ENCODE measurements at regions not wholly inside any gene's neighbourhood (a gene's known extent, or its start where the extent isn't known, plus 50 kb on each side); places are given as distances from the start of the nearest gene placed in this dataset.

- ChIA-PET POLR2A (no interaction called here), CTCF (no interaction called here)
- Histone ChIP-seq H3K4me3 (ENCODE audit: low read depth, low read length) (no peak overlapping the region), H3K27ac (ENCODE audit: low read depth, low read length) (no peak overlapping the region), H3K27me3 (ENCODE audit: control insufficient read depth, insufficient read depth, low read length) (no peaks in the 10 kb centered on the region), H3K9me3 (ENCODE audit: control insufficient read depth, insufficient read depth, low read length) (peaks cover 9% of the 10 kb centered on the region; the same call in 1 of the 2 replicates)
- DNase-seq (ENCODE audit: low read depth, low spot score) = no peak
- no peak for TF ChIP-seq CTCF (IDR thresholded peaks at IDR 0.05; ENCODE audit: low read depth, low read length)
Observed at GRCh38 chr3:18643281-18643680, 218.1 kb upstream of the SATB1 start.

- ChIA-PET POLR2A (no interaction called here), CTCF (no interaction called here)
- peaks cover 9% of the 10 kb centered on the region; the same call in 1 of the 2 replicates for H3K9me3 ChIP-seq (ENCODE audit: control insufficient read depth, insufficient read depth, low read length)
- no peak overlapping the region for H3K27ac ChIP-seq (ENCODE audit: low read depth, low read length)
- no peak for TF ChIP-seq CTCF (IDR thresholded peaks at IDR 0.05; ENCODE audit: low read depth, low read length)
- H3K27me3 ChIP-seq (ENCODE audit: control insufficient read depth, insufficient read depth, low read length) = no peaks in the 10 kb centered on the region
- no peak overlapping the region for H3K4me3 ChIP-seq (ENCODE audit: low read depth, low read length)
- DNase-seq (ENCODE audit: low read depth, low spot score) = no peak
Observed at GRCh38 chr3:18641916-18642315, 216.8 kb upstream of the SATB1 start.

GRCh38 chr3:18635215-18635614, 210.1 kb upstream of the SATB1 start:
- POLR2A ChIA-PET = no interaction called here
- TF ChIP-seq CTCF (IDR thresholded peaks at IDR 0.05; ENCODE audit: low read depth, low read length) = no peak
- Histone ChIP-seq H3K27me3 (ENCODE audit: control insufficient read depth, insufficient read depth, low read length) (no peaks in the 10 kb centered on the region), H3K4me3 (ENCODE audit: low read depth, low read length) (no peak overlapping the region), H3K9me3 (ENCODE audit: control insufficient read depth, insufficient read depth, low read length) (peaks cover 12% of the 10 kb centered on the region; the same call in 1 of the 2 replicates), H3K27ac (ENCODE audit: low read depth, low read length) (no peak overlapping the region)
- DNase-seq (ENCODE audit: low read depth, low spot score) = no peak
- CTCF ChIA-PET = no interaction called here

GRCh38 chr3:18634461-18634860, 209.3 kb upstream of the SATB1 start:
- Histone ChIP-seq H3K27me3 (ENCODE audit: control insufficient read depth, insufficient read depth, low read length) (no peaks in the 10 kb centered on the region), H3K27ac (ENCODE audit: low read depth, low read length) (no peak overlapping the region), H3K9me3 (ENCODE audit: control insufficient read depth, insufficient read depth, low read length) (peaks cover 12% of the 10 kb centered on the region; the same call in 1 of the 2 replicates), H3K4me3 (ENCODE audit: low read depth, low read length) (no peak overlapping the region)
- no peak for TF ChIP-seq CTCF (IDR thresholded peaks at IDR 0.05; ENCODE audit: low read depth, low read length)
- POLR2A ChIA-PET = no interaction called here
- CTCF ChIA-PET = no interaction called here
- no peak for DNase-seq (ENCODE audit: low read depth, low spot score)

GRCh38 chr3:18633002-18633401, 207.9 kb upstream of the SATB1 start:
- DNase-seq (ENCODE audit: low read depth, low spot score) = no peak
- ChIA-PET CTCF (no interaction called here), POLR2A (no interaction called here)
- Histone ChIP-seq H3K9me3 (ENCODE audit: control insufficient read depth, insufficient read depth, low read length) (peaks cover 12% of the 10 kb centered on the region; the same call in 1 of the 2 replicates), H3K27me3 (ENCODE audit: control insufficient read depth, insufficient read depth, low read length) (no peaks in the 10 kb centered on the region), H3K27ac (ENCODE audit: low read depth, low read length) (no peak overlapping the region), H3K4me3 (ENCODE audit: low read depth, low read length) (no peak overlapping the region)
- TF ChIP-seq CTCF (IDR thresholded peaks at IDR 0.05; ENCODE audit: low read depth, low read length) = no peak

Measured in AG04450 (cell line).